ENCODE measurements at regions not wholly inside any gene's neighbourhood (a gene's known extent, or its start where the extent isn't known, plus 50 kb on each side); places are given as distances from the start of the nearest gene placed in this dataset.

DNA sequence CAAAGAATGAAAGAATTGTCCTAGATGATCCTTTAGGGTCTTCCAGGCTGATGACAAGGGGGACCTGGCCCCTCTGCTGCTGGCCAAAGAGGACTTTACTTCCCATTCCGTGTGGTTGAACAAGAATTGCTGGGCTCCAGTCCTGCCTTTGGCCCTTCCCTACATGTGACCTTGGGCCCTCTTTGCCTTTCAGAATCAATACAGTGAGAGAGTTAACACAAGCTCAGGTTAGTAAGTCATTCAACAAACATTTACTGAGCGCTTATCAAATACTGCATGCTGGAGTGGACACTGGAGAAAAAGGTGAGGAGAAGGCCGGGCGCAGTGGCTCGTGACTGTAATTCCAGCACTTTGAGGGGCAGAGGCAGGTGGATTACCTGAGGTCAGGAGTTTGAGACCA is 113.1 kb downstream of the C9orf50 start:
- intact Hi-C loops (cut with DNase I; ENCODE audit: low total_unique reads): no loop called here
- 90 to 95% methylated on average over 5 of the region's 5 CpGs for WGBS, 2 donors
- no peak for TF ChIP-seq POLR2A (IDR thresholded peaks at IDR 0.05)
- TF ChIP-seq, protein P1, sequence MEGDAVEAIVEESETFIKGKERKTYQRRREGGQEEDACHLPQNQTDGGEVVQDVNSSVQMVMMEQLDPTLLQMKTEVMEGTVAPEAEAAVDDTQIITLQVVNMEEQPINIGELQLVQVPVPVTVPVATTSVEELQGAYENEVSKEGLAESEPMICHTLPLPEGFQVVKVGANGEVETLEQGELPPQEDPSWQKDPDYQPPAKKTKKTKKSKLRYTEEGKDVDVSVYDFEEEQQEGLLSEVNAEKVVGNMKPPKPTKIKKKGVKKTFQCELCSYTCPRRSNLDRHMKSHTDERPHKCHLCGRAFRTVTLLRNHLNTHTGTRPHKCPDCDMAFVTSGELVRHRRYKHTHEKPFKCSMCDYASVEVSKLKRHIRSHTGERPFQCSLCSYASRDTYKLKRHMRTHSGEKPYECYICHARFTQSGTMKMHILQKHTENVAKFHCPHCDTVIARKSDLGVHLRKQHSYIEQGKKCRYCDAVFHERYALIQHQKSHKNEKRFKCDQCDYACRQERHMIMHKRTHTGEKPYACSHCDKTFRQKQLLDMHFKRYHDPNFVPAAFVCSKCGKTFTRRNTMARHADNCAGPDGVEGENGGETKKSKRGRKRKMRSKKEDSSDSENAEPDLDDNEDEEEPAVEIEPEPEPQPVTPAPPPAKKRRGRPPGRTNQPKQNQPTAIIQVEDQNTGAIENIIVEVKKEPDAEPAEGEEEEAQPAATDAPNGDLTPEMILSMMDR (IDR thresholded peaks at IDR 0.05): no peak
- DNase-seq (ENCODE audit: low spot score in 2 of 2): no peak
- H3K4me3 ChIP-seq (ENCODE audit: low read depth, poor library complexity, severe bottlenecking): no peak overlapping the region

DNA sequence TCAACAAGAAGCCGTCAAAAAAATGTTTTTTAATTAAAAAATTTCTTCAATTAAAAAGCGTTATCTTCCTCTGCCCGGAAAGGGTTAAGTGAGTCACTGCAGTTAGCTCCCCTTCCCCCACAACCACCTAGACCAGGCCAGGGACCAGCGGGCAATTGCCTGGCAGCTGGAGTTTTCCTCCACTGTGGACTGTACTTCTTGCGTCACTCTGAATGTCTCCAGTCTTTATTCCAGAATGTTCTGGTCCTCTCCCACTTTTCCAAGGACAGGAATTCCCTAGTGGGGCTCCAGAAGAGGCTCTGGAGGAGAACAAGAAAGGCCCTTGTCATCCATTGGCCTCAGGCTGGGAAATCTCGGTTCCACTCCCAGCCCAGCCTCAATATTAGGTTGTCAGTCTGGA is 114.0 kb downstream of the C9orf50 start:
- no peak for TF ChIP-seq POLR2A (IDR thresholded peaks at IDR 0.05)
- TF ChIP-seq, protein P1 (IDR thresholded peaks at IDR 0.05): no peak
- WGBS, 2 donors: 57 to 66% methylated on average over 6 of the region's 6 CpGs
- intact Hi-C loops (cut with DNase I; ENCODE audit: low total_unique reads): no loop called here
- H3K4me3 ChIP-seq (ENCODE audit: low read depth, poor library complexity, severe bottlenecking): no peak overlapping the region
- DNase-seq (ENCODE audit: low spot score in 2 of 2): no peak

DNA sequence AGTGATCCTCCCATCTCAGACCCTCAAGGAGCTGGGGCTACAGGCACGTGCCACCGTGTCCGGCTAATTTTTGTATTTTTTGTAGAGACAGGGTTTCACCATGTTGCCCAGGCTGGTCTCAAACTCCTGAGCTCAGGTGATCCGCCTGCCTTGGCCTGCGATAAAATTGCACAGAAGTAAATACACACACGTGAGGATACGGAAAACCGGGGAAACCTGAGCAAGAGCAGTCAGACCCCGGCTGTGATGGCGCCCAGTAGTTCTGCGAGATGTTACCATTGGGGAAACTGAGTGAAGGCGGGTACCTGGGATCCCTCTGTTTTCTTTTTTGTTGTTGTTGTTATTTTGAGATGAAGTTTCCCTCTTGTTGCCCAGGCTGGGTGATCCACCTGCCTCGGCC is 114.9 kb downstream of the C9orf50 start:
- no peak overlapping the region for H3K4me3 ChIP-seq (ENCODE audit: low read depth, poor library complexity, severe bottlenecking)
- TF ChIP-seq POLR2A (IDR thresholded peaks at IDR 0.05): no peak
- TF ChIP-seq, protein P1 (IDR thresholded peaks at IDR 0.05): no peak
- DNase-seq (ENCODE audit: low spot score in 2 of 2): no peak
- intact Hi-C loops (cut with DNase I; ENCODE audit: low total_unique reads): no loop called here
- 98 to 99% methylated on average over 13 of the region's 13 CpGs for WGBS, 2 donors

DNA sequence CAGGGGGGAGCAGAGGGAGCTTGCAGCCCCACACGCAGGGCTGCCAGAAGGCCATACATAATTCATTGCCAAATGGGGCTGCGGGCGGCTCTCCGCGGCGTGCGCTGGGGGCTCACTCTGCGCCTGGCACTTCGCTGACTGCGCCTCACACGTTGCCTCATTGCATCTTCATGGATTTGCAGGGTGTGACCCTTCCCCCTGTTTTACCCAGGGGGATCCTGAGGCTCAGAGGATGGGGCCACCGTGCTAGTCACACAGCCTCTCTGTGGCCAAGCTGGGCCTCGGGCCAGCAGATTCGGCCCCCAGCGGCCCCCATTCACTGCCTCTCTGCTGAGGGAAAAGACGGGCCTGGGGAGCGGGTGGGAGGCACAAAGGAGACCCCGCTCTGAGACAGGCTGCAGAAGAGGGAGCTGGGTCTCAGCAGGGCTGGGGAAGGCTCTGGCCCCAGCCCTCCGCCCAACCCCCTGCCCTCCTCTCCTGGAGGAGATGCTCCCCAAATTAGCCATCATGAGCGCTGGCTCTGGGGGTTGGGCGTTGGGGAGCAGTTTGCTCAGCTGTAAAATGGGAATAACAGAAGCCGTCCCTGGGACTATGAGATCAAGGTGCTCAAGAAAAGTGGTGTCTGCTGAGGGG is 115.5 kb downstream of the C9orf50 start:
- H3K4me3 ChIP-seq (ENCODE audit: low read depth, poor library complexity, severe bottlenecking): no peak overlapping the region
- intact Hi-C loops (cut with DNase I; ENCODE audit: low total_unique reads): no loop called here
- DNase-seq (ENCODE audit: low spot score in 2 of 2): no peak
- WGBS, 2 donors: 86 to 87% methylated on average over 22 of the region's 22 CpGs
- TF ChIP-seq POLR2A (IDR thresholded peaks at IDR 0.05): no peak
- TF ChIP-seq, protein P1 (IDR thresholded peaks at IDR 0.05): no peak

DNA sequence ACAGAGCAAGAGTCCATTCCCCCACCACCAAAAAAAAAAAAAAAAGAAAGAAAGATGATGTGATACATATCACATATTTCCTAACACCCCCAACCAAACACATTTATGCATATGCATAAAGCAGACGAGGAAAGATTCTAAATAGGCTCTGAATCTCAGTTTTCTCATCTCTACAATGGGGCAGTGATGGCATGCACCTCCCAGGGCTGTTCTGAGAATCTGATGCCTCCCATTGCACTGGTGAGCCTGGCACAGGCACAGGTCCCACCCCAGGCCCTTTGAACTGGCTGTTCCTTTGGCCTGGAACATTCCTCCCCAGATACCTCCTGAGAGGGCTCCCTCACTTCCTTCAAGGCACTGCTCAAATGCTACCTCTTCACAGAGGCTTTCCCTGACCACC is 116.5 kb downstream of the C9orf50 start:
- TF ChIP-seq, protein P1 (IDR thresholded peaks at IDR 0.05): no peak
- no peak for TF ChIP-seq POLR2A (IDR thresholded peaks at IDR 0.05)

DNA sequence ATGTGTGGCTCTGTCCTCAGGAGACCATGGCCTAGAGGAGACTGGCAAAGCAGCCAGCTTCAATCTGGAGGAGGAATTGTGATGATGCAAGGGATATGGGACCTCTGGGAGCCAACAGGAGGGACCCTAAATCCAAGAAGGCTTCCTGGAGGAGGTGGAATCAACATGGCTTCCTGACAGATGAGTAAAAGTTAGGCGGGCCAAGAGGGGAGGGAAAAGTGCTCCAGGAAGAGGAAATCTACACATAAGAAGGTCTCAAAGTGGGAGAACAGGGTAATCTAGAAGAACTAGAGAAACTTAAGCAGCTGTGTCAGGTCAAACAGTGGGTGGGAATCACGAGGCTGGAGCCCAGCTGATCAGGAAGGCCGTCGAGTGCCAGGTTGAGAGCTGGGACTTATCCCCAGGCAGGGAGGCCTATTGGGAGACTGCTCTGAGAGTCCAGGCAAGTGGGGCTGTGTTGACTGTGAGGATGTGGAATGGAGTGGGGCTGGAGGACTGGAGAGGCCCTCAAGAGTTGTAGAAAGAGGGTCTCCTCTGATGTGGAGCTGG is 119.1 kb downstream of the C9orf50 start:
- intact Hi-C loops (cut with DNase I; ENCODE audit: low total_unique reads): no loop called here
- WGBS, 2 donors: 50 to 55% methylated on average over 4 of the region's 4 CpGs
- TF ChIP-seq POLR2A (IDR thresholded peaks at IDR 0.05): no peak
- TF ChIP-seq, protein P1 (IDR thresholded peaks at IDR 0.05): no peak
- no peak for DNase-seq (ENCODE audit: low spot score in 2 of 2)
- no peak overlapping the region for H3K4me3 ChIP-seq (ENCODE audit: low read depth, poor library complexity, severe bottlenecking)

More for the DNA sequence above, 116.5 kb downstream of the C9orf50 start:
- H3K4me3 ChIP-seq (ENCODE audit: low read depth, poor library complexity, severe bottlenecking): no peak overlapping the region
- DNase-seq (ENCODE audit: low spot score in 2 of 2): no peak
- WGBS, 2 donors: 65 to 88% methylated on average over 1 of the region's 1 CpG
- intact Hi-C loops (cut with DNase I; ENCODE audit: low total_unique reads): no loop called here
